Ishikawa (cell line): ENCODE measurements at regions not wholly inside any gene's neighbourhood (a gene's known extent, or its start where the extent isn't known, plus 50 kb on each side); places are given as distances from the start of the nearest gene placed in this dataset.

Source experiments
- CEBPB ChIP-seq: IDR thresholded peaks from 2 replicates; pipeline ENCODE4 v1.6.1; 2012
- CREB1 ChIP-seq: IDR thresholded peaks from 2 replicates; pipeline ENCODE4 v1.6.1; 2012; ENCODE audit warnings: low read depth
- EGR1 ChIP-seq: IDR thresholded peaks from 2 replicates; pipeline ENCODE4 v1.6.1; 2012
- EP300 ChIP-seq: IDR thresholded peaks from 2 replicates; pipeline ENCODE4 v1.6.1; 2012; ENCODE audit warnings: borderline replicate concordance
- TAF1 ChIP-seq: IDR thresholded peaks from 2 replicates; pipeline ENCODE4 v1.6.1; 2012; ENCODE audit warnings: low read depth, mild to moderate bottlenecking
- TEAD4 ChIP-seq: IDR thresholded peaks from 2 replicates; pipeline ENCODE4 v1.6.1; 2012
- TF ChIP-seq, protein P1 (sequence below): IDR thresholded peaks from 2 replicates; pipeline ENCODE4 v1.6.1; 2012
- TF ChIP-seq, protein P2 (sequence below): IDR thresholded peaks from 2 replicates; pipeline ENCODE4 v1.6.1; 2012; ENCODE audit warnings: low read depth, mild to moderate bottlenecking

DNA sequence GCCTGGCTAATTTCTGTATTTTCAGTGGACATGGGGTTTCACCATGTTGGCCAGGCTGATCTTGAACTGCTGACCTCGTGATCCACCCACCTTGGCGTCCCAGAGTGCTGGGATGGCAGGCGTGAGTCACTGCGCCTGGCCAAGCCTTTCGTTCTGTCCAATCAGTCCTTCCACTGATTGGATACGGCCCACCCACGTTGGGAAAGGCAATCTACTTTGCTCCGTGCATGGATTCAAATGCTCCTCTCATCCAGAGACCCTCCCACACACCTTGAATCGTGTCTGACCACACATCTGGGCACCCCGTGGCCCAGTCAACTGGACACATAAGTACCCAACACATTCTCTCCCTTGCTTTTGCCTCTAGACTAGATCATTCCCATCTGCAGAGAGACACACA is 74.9 kb downstream of the CRLF2 start:
- TF ChIP-seq EP300 (no peak), CREB1 (no peak), TAF1 (no peak), EGR1 (no peak), CEBPB (no peak), TEAD4 (no peak)
- TF ChIP-seq, protein P1, sequence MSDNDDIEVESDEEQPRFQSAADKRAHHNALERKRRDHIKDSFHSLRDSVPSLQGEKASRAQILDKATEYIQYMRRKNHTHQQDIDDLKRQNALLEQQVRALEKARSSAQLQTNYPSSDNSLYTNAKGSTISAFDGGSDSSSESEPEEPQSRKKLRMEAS: no peak
- TF ChIP-seq, protein P2, sequence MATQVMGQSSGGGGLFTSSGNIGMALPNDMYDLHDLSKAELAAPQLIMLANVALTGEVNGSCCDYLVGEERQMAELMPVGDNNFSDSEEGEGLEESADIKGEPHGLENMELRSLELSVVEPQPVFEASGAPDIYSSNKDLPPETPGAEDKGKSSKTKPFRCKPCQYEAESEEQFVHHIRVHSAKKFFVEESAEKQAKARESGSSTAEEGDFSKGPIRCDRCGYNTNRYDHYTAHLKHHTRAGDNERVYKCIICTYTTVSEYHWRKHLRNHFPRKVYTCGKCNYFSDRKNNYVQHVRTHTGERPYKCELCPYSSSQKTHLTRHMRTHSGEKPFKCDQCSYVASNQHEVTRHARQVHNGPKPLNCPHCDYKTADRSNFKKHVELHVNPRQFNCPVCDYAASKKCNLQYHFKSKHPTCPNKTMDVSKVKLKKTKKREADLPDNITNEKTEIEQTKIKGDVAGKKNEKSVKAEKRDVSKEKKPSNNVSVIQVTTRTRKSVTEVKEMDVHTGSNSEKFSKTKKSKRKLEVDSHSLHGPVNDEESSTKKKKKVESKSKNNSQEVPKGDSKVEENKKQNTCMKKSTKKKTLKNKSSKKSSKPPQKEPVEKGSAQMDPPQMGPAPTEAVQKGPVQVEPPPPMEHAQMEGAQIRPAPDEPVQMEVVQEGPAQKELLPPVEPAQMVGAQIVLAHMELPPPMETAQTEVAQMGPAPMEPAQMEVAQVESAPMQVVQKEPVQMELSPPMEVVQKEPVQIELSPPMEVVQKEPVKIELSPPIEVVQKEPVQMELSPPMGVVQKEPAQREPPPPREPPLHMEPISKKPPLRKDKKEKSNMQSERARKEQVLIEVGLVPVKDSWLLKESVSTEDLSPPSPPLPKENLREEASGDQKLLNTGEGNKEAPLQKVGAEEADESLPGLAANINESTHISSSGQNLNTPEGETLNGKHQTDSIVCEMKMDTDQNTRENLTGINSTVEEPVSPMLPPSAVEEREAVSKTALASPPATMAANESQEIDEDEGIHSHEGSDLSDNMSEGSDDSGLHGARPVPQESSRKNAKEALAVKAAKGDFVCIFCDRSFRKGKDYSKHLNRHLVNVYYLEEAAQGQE: no peak
